Smooth muscle cell (in vitro differentiated cells): ENCODE measurements at regions not wholly inside any gene's neighbourhood (a gene's known extent, or its start where the extent isn't known, plus 50 kb on each side); places are given as distances from the start of the nearest gene placed in this dataset.
A peak's percentile ranks its signal among the peaks of the same experiment; 100 is the strongest.

Experiments
- DNase-seq: peaks from one replicate; lab custom pipeline; 2025; ENCODE audit not compliant: unreplicated experiment; lab: John Stamatoyannopoulos, UW
- H2AFZ ChIP-seq: fragments of 200-600 bp; sonication (generic); 2 replicates; pipeline ENCODE4 v1.6.0; 2016; ENCODE audit warnings: antibody characterized with exemption, low read depth, mild to moderate bottlenecking
- H3F3A ChIP-seq: fragments of 200-600 bp; sonication (generic); 2 replicates; pipeline ENCODE4 v1.6.0; 2017; ENCODE audit warnings: antibody characterized with exemption, low read depth
- H3K27ac ChIP-seq: fragments of 200-600 bp; sonication (generic); 2 replicates; pipeline ENCODE4 v1.5.1; 2016; ENCODE audit warnings: low read depth, mild to moderate bottlenecking
- H3K27me3 ChIP-seq: fragments of 200-600 bp; sonication (generic); 2 replicates; pipeline ENCODE4 v1.6.1; 2016; ENCODE audit warnings: low read depth, mild to moderate bottlenecking
- H3K36me3 ChIP-seq: fragments of 200-600 bp; sonication (generic); 2 replicates; pipeline ENCODE4 v1.5.1; 2016; ENCODE audit warnings: low read depth
- H3K4me1 ChIP-seq: fragments of 200-600 bp; sonication (generic); 2 replicates; pipeline ENCODE4 v1.5.1; 2016; ENCODE audit warnings: low read depth
- H3K4me2 ChIP-seq: fragments of 200-600 bp; sonication (generic); 2 replicates; pipeline ENCODE4 v1.6.0; 2016; ENCODE audit warnings: mild to moderate bottlenecking
- H3K4me3 ChIP-seq: fragments of 200-600 bp; sonication (generic); 2 replicates; pipeline ENCODE4 v1.5.1; 2016; ENCODE audit warnings: mild to moderate bottlenecking
- H3K79me2 ChIP-seq: fragments of 200-600 bp; sonication (generic); 2 replicates; pipeline ENCODE4 v1.6.0; 2016; ENCODE audit warnings: low read depth, mild to moderate bottlenecking
- H3K9ac ChIP-seq: fragments of 200-600 bp; sonication (generic); 2 replicates; pipeline ENCODE4 v1.6.0; 2016; ENCODE audit warnings: low read depth
- H3K9me3 ChIP-seq: fragments of 200-600 bp; sonication (generic); replicated peaks from 2 replicates; pipeline ENCODE4 v1.5.1; 2016; ENCODE audit warnings: low read depth
- H4K20me1 ChIP-seq: fragments of 200-600 bp; sonication (generic); 2 replicates; pipeline ENCODE4 v1.6.0; 2016; ENCODE audit warnings: low read depth
- WGBS: methylation state at CpG from one replicate; pipeline ENCODE4 v1.1.7; 2016; ENCODE audit warnings: low lambda C conversion rate; 5-methylcytosine and 5-hydroxymethylcytosine counted together
- TF ChIP-seq, protein P1 (sequence below): fragments of 200-600 bp; sonication (generic); IDR thresholded peaks from 2 replicates; pipeline ENCODE4 v1.5.1; 2017; ENCODE audit warnings: borderline replicate concordance, mild to moderate bottlenecking, antibody characterized with exemption; ENCODE audit not compliant: insufficient read depth, poor library complexity, severe bottlenecking

GRCh38 chr1:221810406-221810805, 68.5 kb upstream of the DUSP10 start:
- 27% methylated on average over 2 of the region's 2 CpGs for WGBS
- Histone ChIP-seq H3K79me2 (no peaks in the 10 kb centered on the region), H3K4me1 (peaks cover 5% of the 10 kb centered on the region), H3K27ac (peak overlapping the region; percentile 86), H3K4me3 (no peak overlapping the region), H3K9me3 (no peaks in the 10 kb centered on the region), H3K9ac (peak overlapping the region; percentile 38), H3K36me3 (no peaks in the 10 kb centered on the region), H3K4me2 (peak overlapping the region; percentile 35), H3K27me3 (no peaks in the 10 kb centered on the region), H4K20me1 (no peaks in the 10 kb centered on the region), H2AFZ (no peak overlapping the region), H3F3A (no peaks in the 10 kb centered on the region)
- no peak for DNase-seq
- TF ChIP-seq, protein P1, sequence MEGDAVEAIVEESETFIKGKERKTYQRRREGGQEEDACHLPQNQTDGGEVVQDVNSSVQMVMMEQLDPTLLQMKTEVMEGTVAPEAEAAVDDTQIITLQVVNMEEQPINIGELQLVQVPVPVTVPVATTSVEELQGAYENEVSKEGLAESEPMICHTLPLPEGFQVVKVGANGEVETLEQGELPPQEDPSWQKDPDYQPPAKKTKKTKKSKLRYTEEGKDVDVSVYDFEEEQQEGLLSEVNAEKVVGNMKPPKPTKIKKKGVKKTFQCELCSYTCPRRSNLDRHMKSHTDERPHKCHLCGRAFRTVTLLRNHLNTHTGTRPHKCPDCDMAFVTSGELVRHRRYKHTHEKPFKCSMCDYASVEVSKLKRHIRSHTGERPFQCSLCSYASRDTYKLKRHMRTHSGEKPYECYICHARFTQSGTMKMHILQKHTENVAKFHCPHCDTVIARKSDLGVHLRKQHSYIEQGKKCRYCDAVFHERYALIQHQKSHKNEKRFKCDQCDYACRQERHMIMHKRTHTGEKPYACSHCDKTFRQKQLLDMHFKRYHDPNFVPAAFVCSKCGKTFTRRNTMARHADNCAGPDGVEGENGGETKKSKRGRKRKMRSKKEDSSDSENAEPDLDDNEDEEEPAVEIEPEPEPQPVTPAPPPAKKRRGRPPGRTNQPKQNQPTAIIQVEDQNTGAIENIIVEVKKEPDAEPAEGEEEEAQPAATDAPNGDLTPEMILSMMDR = no peak

- peak overlapping the region; percentile 86 for H3K27ac ChIP-seq
- no peaks in the 10 kb centered on the region for H3K27me3 ChIP-seq
- H3K4me1 ChIP-seq = peaks cover 5% of the 10 kb centered on the region
- DNase-seq = no peak
- no peaks in the 10 kb centered on the region for H4K20me1 ChIP-seq
- TF ChIP-seq, protein P1 = no peak
- H2AFZ ChIP-seq = peak overlapping the region; percentile 50
- H3K36me3 ChIP-seq = no peaks in the 10 kb centered on the region
- H3K4me3 ChIP-seq = no peak overlapping the region
- no peaks in the 10 kb centered on the region for H3K79me2 ChIP-seq
- H3F3A ChIP-seq = no peaks in the 10 kb centered on the region
- H3K9ac ChIP-seq = peak overlapping the region; percentile 38
- no peaks in the 10 kb centered on the region for H3K9me3 ChIP-seq
- H3K4me2 ChIP-seq = peak overlapping the region; percentile 35
- WGBS = 66% methylated on average over 12 of the region's 12 CpGs
These were observed 67.5 kb upstream of the DUSP10 start for GRCh38 chr1:221809091-221810029.

GRCh38 chr1:221806984-221807383, 65.1 kb upstream of the DUSP10 start:
- DNase-seq = no peak
- Histone ChIP-seq H4K20me1 (no peaks in the 10 kb centered on the region), H3K36me3 (no peaks in the 10 kb centered on the region), H2AFZ (no peak overlapping the region), H3K9ac (no peak overlapping the region), H3K27ac (no peak overlapping the region), H3K4me3 (no peak overlapping the region), H3F3A (no peaks in the 10 kb centered on the region), H3K79me2 (no peaks in the 10 kb centered on the region), H3K4me1 (peaks cover 12% of the 10 kb centered on the region), H3K4me2 (no peak overlapping the region), H3K9me3 (no peaks in the 10 kb centered on the region), H3K27me3 (no peaks in the 10 kb centered on the region)
- TF ChIP-seq, protein P1 = no peak
